GM23338 (cell line): ENCODE measurements at regions not wholly inside any gene's neighbourhood (a gene's known extent, or its start where the extent isn't known, plus 50 kb on each side); places are given as distances from the start of the nearest gene placed in this dataset.

Experiments used
- CREB1 ChIP-seq: fragments of 250-450 bp; sonication (Bioruptor Pico); IDR thresholded peaks from 2 replicates; pipeline ENCODE4 v1.5.0; 2020; ENCODE audit warnings: low read depth, mild to moderate bottlenecking, moderate library complexity
- ETS1 ChIP-seq: IDR thresholded peaks from 2 replicates; pipeline ENCODE4 v1.6.1; 2016; ENCODE audit warnings: antibody characterized with exemption
- EZH2 ChIP-seq: fragments of 200-600 bp; sonication (generic); IDR thresholded peaks from one replicate; pipeline ENCODE4 v1.8.0; 2017; ENCODE audit warnings: antibody characterized with exemption, mild to moderate bottlenecking, low read depth; ENCODE audit not compliant: unreplicated experiment
- EZH2phosphoT487 ChIP-seq: fragments of 200-600 bp; sonication (generic); IDR thresholded peaks from one replicate; pipeline ENCODE4 v1.8.1; 2018; ENCODE audit warnings: antibody characterized with exemption; ENCODE audit not compliant: unreplicated experiment
- JUNB ChIP-seq: IDR thresholded peaks from one replicate; pipeline ENCODE4 v1.6.1; 2016; ENCODE audit warnings: antibody characterized with exemption; ENCODE audit not compliant: unreplicated experiment
- POLR2AphosphoS5 ChIP-seq: IDR thresholded peaks from 2 replicates; pipeline ENCODE4 v1.6.1; 2016; ENCODE audit warnings: antibody characterized with exemption, low read depth
- REST ChIP-seq: IDR thresholded peaks from one replicate; pipeline ENCODE4 v1.6.1; 2018; ENCODE audit warnings: antibody characterized with exemption; ENCODE audit not compliant: unreplicated experiment
- STAT1 ChIP-seq: IDR thresholded peaks from one replicate; pipeline ENCODE4 v1.6.1; 2016; ENCODE audit warnings: antibody characterized with exemption; ENCODE audit not compliant: unreplicated experiment
- ZNF114 ChIP-seq: fragments of 250-450 bp; sonication (Bioruptor Pico); IDR thresholded peaks from 2 replicates; pipeline ENCODE4 v1.5.0; 2020; ENCODE audit warnings: mild to moderate bottlenecking, moderate library complexity
- ZNF331 ChIP-seq: fragments of 250-450 bp; sonication (Bioruptor Pico); IDR thresholded peaks from 2 replicates; pipeline ENCODE4 v1.5.0; 2020; ENCODE audit warnings: low read depth, mild to moderate bottlenecking, moderate library complexity
- TF ChIP-seq, protein P1 (sequence below), 2 experiments: fragments of 200-600 bp in 1 of 2; sonication (generic) in 1 of 2; conservative IDR thresholded peaks; 2 replicates each; pipeline versions ENCODE4 v1.5.1 to v1.6.1; 2016 to 2017; ENCODE audit warnings: antibody characterized with exemption in 2 of 2, low read depth in 2 of 2, mild to moderate bottlenecking in 2 of 2, moderate library complexity in 1 of 2

- TF ChIP-seq POLR2AphosphoS5 = no peak
- TF ChIP-seq, protein P1, sequence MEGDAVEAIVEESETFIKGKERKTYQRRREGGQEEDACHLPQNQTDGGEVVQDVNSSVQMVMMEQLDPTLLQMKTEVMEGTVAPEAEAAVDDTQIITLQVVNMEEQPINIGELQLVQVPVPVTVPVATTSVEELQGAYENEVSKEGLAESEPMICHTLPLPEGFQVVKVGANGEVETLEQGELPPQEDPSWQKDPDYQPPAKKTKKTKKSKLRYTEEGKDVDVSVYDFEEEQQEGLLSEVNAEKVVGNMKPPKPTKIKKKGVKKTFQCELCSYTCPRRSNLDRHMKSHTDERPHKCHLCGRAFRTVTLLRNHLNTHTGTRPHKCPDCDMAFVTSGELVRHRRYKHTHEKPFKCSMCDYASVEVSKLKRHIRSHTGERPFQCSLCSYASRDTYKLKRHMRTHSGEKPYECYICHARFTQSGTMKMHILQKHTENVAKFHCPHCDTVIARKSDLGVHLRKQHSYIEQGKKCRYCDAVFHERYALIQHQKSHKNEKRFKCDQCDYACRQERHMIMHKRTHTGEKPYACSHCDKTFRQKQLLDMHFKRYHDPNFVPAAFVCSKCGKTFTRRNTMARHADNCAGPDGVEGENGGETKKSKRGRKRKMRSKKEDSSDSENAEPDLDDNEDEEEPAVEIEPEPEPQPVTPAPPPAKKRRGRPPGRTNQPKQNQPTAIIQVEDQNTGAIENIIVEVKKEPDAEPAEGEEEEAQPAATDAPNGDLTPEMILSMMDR (conservative IDR thresholded peaks at IDR 0.05; ENCODE audit: low read depth in 2 of 2) = no peak
- no peak for TF ChIP-seq EZH2
- TF ChIP-seq ZNF331 (CRISPR knock-in tag) = no peak
- no peak for TF ChIP-seq REST
- TF ChIP-seq ETS1 = no peak
- TF ChIP-seq STAT1 = no peak
- TF ChIP-seq JUNB = no peak
- TF ChIP-seq ZNF114 (CRISPR knock-in tag) = no peak
- no peak for TF ChIP-seq CREB1 (CRISPR knock-in tag)
- TF ChIP-seq EZH2phosphoT487 = no peak
Observed at GRCh38 chr12:91944637-91945036, 201.0 kb downstream of the BTG1 start.
